Kidney (tissue), 13 donors: ENCODE measurements at regions not wholly inside any gene's neighbourhood (a gene's known extent, or its start where the extent isn't known, plus 50 kb on each side); places are given as distances from the start of the nearest gene placed in this dataset.

Experiments used
- DNase-seq, 5 donors: peaks; one replicate each; pipeline ENCODE4 v3.0.0-alpha.2; 2013 to 2020
- FAIRE-seq: peaks from 2 replicates; lab custom pipeline; 2012; peaks lifted over from hg19 to GRCh38; lab: Jason Lieb, UNC
- H3K27ac ChIP-seq, 2 donors: one replicate each; pipeline ENCODE4 v1.7.0; 2013; ENCODE audit warnings: low read depth in 2 of 2, low read length in 2 of 2, inconsistent platforms in 1 of 2
- H3K27me3 ChIP-seq: one replicate; pipeline ENCODE4 v1.7.1; 2013; ENCODE audit warnings: low read length, inconsistent platforms; ENCODE audit not compliant: control insufficient read depth, insufficient read depth
- H3K36me3 ChIP-seq, 3 donors: one replicate each; pipeline versions ENCODE4 v1.7.0 to v1.7.1; 2013; ENCODE audit warnings: low read length in 3 of 3, control low read depth in 1 of 3, inconsistent platforms in 1 of 3; ENCODE audit not compliant: insufficient read depth in 3 of 3, control insufficient read depth in 2 of 3
- H3K4me1 ChIP-seq, 3 donors: one replicate each; pipeline versions ENCODE4 v1.7.0 to v1.7.1; 2013; ENCODE audit warnings: low read length in 3 of 3, inconsistent platforms in 1 of 3, low read depth in 1 of 3; ENCODE audit not compliant: control insufficient read depth in 2 of 3, insufficient read depth in 2 of 3
- H3K4me3 ChIP-seq, 3 donors: one replicate each; pipeline versions ENCODE4 v1.7.0 to v1.8.1; 2013; ENCODE audit warnings: low read length in 3 of 3, control low read depth in 1 of 3, inconsistent platforms in 1 of 3
- H3K9ac ChIP-seq, 3 donors: one replicate each; pipeline versions ENCODE4 v1.7.0 to v1.7.1; 2013; ENCODE audit warnings: low read length in 3 of 3, control low read depth in 1 of 3, inconsistent platforms in 1 of 3
- H3K9me3 ChIP-seq, 3 donors: one replicate each; pipeline versions ENCODE4 v1.7.0 to v1.7.1; 2013; ENCODE audit warnings: low read length in 3 of 3, control low read depth in 1 of 3, inconsistent platforms in 1 of 3; ENCODE audit not compliant: control insufficient read depth in 2 of 3, insufficient read depth in 1 of 3
- CTCF ChIP-seq: IDR thresholded peaks from 3 replicates; pipeline ENCODE4 v1.5.1; 2012; ENCODE audit warnings: mild to moderate bottlenecking, moderate library complexity, borderline replicate concordance; ENCODE audit not compliant: insufficient read depth; ENCODE audit errors: extremely low read depth
- intact Hi-C: fragments of 100-400 bp; cut with DNase I; formaldehyde crosslinking; loops from one replicate; pipeline ENCODE4 v1.11.1; 2022
- donor health status: control.
- donor health status: control.
- donor health status: control.
- donor health status: control.
- donor health status: control.
- donor health status: DM: yes; HTN: yes; CAD: no.
- donor health status: Normal renal cell carcinoma (clear cell type).

GRCh38 chr13:63026285-63026797 lies 1610.7 kb upstream of the PCDH20 start:
- FAIRE-seq, result no peak
- Histone ChIP-seq H3K9me3 (no peaks in the 10 kb centered on the region), H3K4me3 (no peak overlapping the region), H3K36me3 (no peaks in the 10 kb centered on the region), H3K4me1 (no peaks in the 10 kb centered on the region), H3K27me3 (no peaks in the 10 kb centered on the region), H3K9ac (no peak overlapping the region), H3K27ac (no peak overlapping the region)
- TF ChIP-seq CTCF, result no peak
- intact Hi-C loops, result no loop called here
- DNase-seq, result no peak

- intact Hi-C loops, result no loop called here
- H3K4me3 ChIP-seq, result no peak overlapping the region
- no peaks in the 10 kb centered on the region for H3K9me3 ChIP-seq
- H3K36me3 ChIP-seq, result no peaks in the 10 kb centered on the region
- H3K9ac ChIP-seq, result no peak overlapping the region
- FAIRE-seq (no peak), DNase-seq (no peak)
- H3K27ac ChIP-seq, result no peak overlapping the region
- TF ChIP-seq CTCF, result no peak
- no peaks in the 10 kb centered on the region for H3K27me3 ChIP-seq
- no peaks in the 10 kb centered on the region for H3K4me1 ChIP-seq
These were observed 1610.1 kb upstream of the PCDH20 start for GRCh38 chr13:63025741-63026140.

- no peaks in the 10 kb centered on the region for H3K4me1 ChIP-seq
- DNase-seq, result peak in 2 of 5 donors; percentile 33 to 40
- no peaks in the 10 kb centered on the region for H3K36me3 ChIP-seq
- no peak overlapping the region for H3K9ac ChIP-seq
- TF ChIP-seq CTCF, result no peak
- no peaks in the 10 kb centered on the region for H3K9me3 ChIP-seq
- no peak for FAIRE-seq
- no peak overlapping the region for H3K27ac ChIP-seq
- intact Hi-C loops, result no loop called here
- H3K4me3 ChIP-seq, result no peak overlapping the region
- no peaks in the 10 kb centered on the region for H3K27me3 ChIP-seq
These were observed 1608.8 kb upstream of the PCDH20 start for GRCh38 chr13:63024458-63024857.

- Histone ChIP-seq H3K9me3 (peaks cover 0 to 4% (median 3%) of the 10 kb centered on the region in 3 donors), H3K9ac (no peak overlapping the region), H3K4me3 (no peak overlapping the region), H3K27ac (no peak overlapping the region), H3K27me3 (no peaks in the 10 kb centered on the region), H3K36me3 (no peaks in the 10 kb centered on the region), H3K4me1 (no peaks in the 10 kb centered on the region)
- intact Hi-C loops, result no loop called here
- TF ChIP-seq CTCF, result no peak
- DNase-seq (no peak), FAIRE-seq (no peak)
These were observed 1596.3 kb upstream of the PCDH20 start for GRCh38 chr13:63011996-63012395.
